K562 (cell line): ENCODE measurements at regions not wholly inside any gene's neighbourhood (a gene's known extent, or its start where the extent isn't known, plus 50 kb on each side); places are given as distances from the start of the nearest gene placed in this dataset.

Source experiments
- ATAC-seq: fragments of 200-7000 bp; cut with Tn5 transposase; 3 replicates; pipeline ENCODE4 v1.9.1; 2020; ENCODE audit warnings: moderate library complexity
- BruUV-seq: library from RNA; stranded (reverse); fragments of 400-500 nt; replicated peaks from 2 replicates; lab custom pipeline; 2021; lab: Mats Ljungman, UMichigan
- CTCF ChIA-PET: fragments of 300-600 bp; formaldehyde crosslinking; extraction: SDS; loops from one replicate; lab custom pipeline; 2021; ENCODE audit warnings: low intra/inter-chr PET ratio; lab: Yijun Ruan, JAX
- POLR2A ChIA-PET: fragments of 300-600, 350-650 bp; sonication (Branson Sonifier 250); formaldehyde crosslinking; extraction: SDS; loops from one replicate; lab custom pipeline; 2021; ENCODE audit warnings: antibody characterized with exemption, inconsistent platforms; lab: Yijun Ruan, JAX
- DNase-seq, 4 experiments: peaks; one replicate each; pipeline versions ENCODE4 v3.0.0 to v3.0.0-alpha.2; 2011 to 2018; ENCODE audit warnings: low spot score in 3 of 4, mixed read lengths in 3 of 4; ENCODE audit errors: extremely low read depth in 1 of 4
- FAIRE-seq: peaks from 2 replicates; lab custom pipeline; 2011; peaks lifted over from hg19 to GRCh38; lab: Jason Lieb, UNC
- H2AFZ ChIP-seq: 2 replicates; pipeline ENCODE4 v1.6.0; 2011; ENCODE audit warnings: low read depth, low read length, control low read depth, inconsistent platforms
- H3K27ac ChIP-seq: fragments of 200-600 bp; 3 replicates; pipeline ENCODE4 v1.8.0; 2011; ENCODE audit warnings: low read depth, mild to moderate bottlenecking, control low read depth, inconsistent platforms, low read length, moderate library complexity, mixed read lengths; ENCODE audit errors: extremely low read depth
- H3K27me3 ChIP-seq, 2 experiments: fragments of 300-600 bp in 1 of 2; 2 replicates in 1 of 2; 3 replicates in 1 of 2; pipeline versions ENCODE4 v1.6.0 to v1.8.0; 2011; ENCODE audit warnings: inconsistent platforms in 2 of 2, low read length in 2 of 2, mild to moderate bottlenecking in 1 of 2, mixed read lengths in 1 of 2, moderate library complexity in 1 of 2; ENCODE audit not compliant: control insufficient read depth in 2 of 2, insufficient read depth in 2 of 2
- H3K36me3 ChIP-seq: fragments of 300-600 bp; 3 replicates; pipeline ENCODE4 v1.8.0; 2011; ENCODE audit warnings: mild to moderate bottlenecking, low read length, inconsistent platforms; ENCODE audit not compliant: control insufficient read depth, insufficient read depth
- H3K4me1 ChIP-seq, 2 experiments: fragments of 200-600 bp in 1 of 2; replicated peaks in 1 of 2; 2 replicates in 1 of 2; 3 replicates in 1 of 2; pipeline versions ENCODE4 v1.5.1 to v1.8.0; 2011; ENCODE audit warnings: inconsistent platforms in 2 of 2, low read length in 2 of 2, mild to moderate bottlenecking in 1 of 2, mixed read lengths in 1 of 2, moderate library complexity in 1 of 2; ENCODE audit not compliant: control insufficient read depth in 2 of 2, insufficient read depth in 2 of 2
- H3K4me2 ChIP-seq: 2 replicates; pipeline ENCODE4 v1.6.1; 2011; ENCODE audit warnings: low read length, control low read depth, inconsistent platforms, mixed read lengths; ENCODE audit not compliant: insufficient read depth
- H3K4me3 ChIP-seq: fragments of 200-600 bp; sonication (generic), shearing (Covaris generic); 2 replicates; pipeline ENCODE4 v1.5.1; 2016; ENCODE audit warnings: control low read depth, inconsistent platforms
- H3K79me2 ChIP-seq: fragments of 200-600 bp; 3 replicates; pipeline ENCODE4 v1.8.0; 2011; ENCODE audit warnings: low read length, inconsistent platforms; ENCODE audit not compliant: control insufficient read depth, insufficient read depth
- H3K9ac ChIP-seq, 2 experiments: 2 replicates each; pipeline versions ENCODE4 v1.6.0 to v1.6.1; 2011; ENCODE audit warnings: low read depth in 2 of 2, low read length in 2 of 2, control low read depth in 1 of 2, inconsistent platforms in 1 of 2, mild to moderate bottlenecking in 1 of 2, mixed read lengths in 1 of 2; ENCODE audit not compliant: insufficient read depth in 1 of 2
- H3K9me1 ChIP-seq: one replicate; pipeline ENCODE4 v1.6.0; 2011; ENCODE audit warnings: inconsistent platforms, mild to moderate bottlenecking, low read length, moderate library complexity; ENCODE audit not compliant: control insufficient read depth, insufficient read depth
- H3K9me3 ChIP-seq: replicated peaks from 2 replicates; pipeline ENCODE4 v1.5.1; 2011; ENCODE audit warnings: low read depth, low read length, inconsistent platforms; ENCODE audit not compliant: control insufficient read depth, insufficient read depth
- H4K20me1 ChIP-seq: replicated peaks from 2 replicates; pipeline ENCODE4 v1.6.1; 2011; ENCODE audit warnings: low read length, inconsistent platforms, mixed read lengths; ENCODE audit not compliant: control insufficient read depth, insufficient read depth
- BACH1 ChIP-seq: fragments of 200-800 bp; sonication (Bioruptor generic); IDR thresholded peaks from 2 replicates; pipeline ENCODE4 v1.6.1; 2016; ENCODE audit warnings: missing genetic modification characterization, missing compliant biosample characterization
- BRF2 ChIP-seq: IDR thresholded peaks from 3 replicates; pipeline ENCODE4 v1.6.1; 2011; ENCODE audit warnings: borderline replicate concordance, mild to moderate bottlenecking; ENCODE audit not compliant: insufficient read length, insufficient read depth
- CAMTA2 ChIP-seq: fragments of 250-450 bp; sonication (Bioruptor Pico); conservative IDR thresholded peaks from 2 replicates; pipeline ENCODE4 v1.5.1; 2022
- DACH1 ChIP-seq: fragments of 450-650 bp; IDR thresholded peaks from 2 replicates; pipeline ENCODE4 v1.6.1; 2018; ENCODE audit not compliant: partially characterized antibody
- ESRRA ChIP-seq: fragments of 450-650 bp; IDR thresholded peaks from 2 replicates; pipeline ENCODE4 v1.6.1; 2014; ENCODE audit warnings: low read depth, mild to moderate bottlenecking, moderate library complexity, borderline replicate concordance
- HDAC6 ChIP-seq: IDR thresholded peaks from 2 replicates; pipeline ENCODE4 v1.6.1; 2012; ENCODE audit warnings: low read depth, mild to moderate bottlenecking, control low read depth, inconsistent platforms, low read length, moderate library complexity
- HNRNPLL ChIP-seq: fragments of 200-400 bp; formaldehyde crosslinking; IDR thresholded peaks from 2 replicates; pipeline ENCODE4 v1.6.1; 2017; ENCODE audit warnings: low read length, low read depth, mild to moderate bottlenecking; ENCODE audit not compliant: poor library complexity, severe bottlenecking
- KHSRP ChIP-seq: fragments of 450-650 bp; IDR thresholded peaks from 2 replicates; pipeline ENCODE4 v1.6.1; 2017
- NCOR1 ChIP-seq: fragments of 450-650 bp; IDR thresholded peaks from 2 replicates; pipeline ENCODE4 v1.6.1; 2016; ENCODE audit warnings: mild to moderate bottlenecking, moderate library complexity
- RAD21 ChIP-seq, 2 experiments: fragments of 250-450 bp in 1 of 2; fragments of 450-650 bp in 1 of 2; sonication (Bioruptor Pico) in 1 of 2; formaldehyde crosslinking in 1 of 2; IDR thresholded peaks in 1 of 2; conservative IDR thresholded peaks in 1 of 2; 2 replicates each; pipeline versions ENCODE4 v1.4.0 to v1.8.0; 2020 to 2022; ENCODE audit warnings: mild to moderate bottlenecking in 2 of 2, moderate library complexity in 1 of 2
- RB1 ChIP-seq: fragments of 450-650 bp; IDR thresholded peaks from 2 replicates; pipeline ENCODE4 v1.6.1; 2017; ENCODE audit warnings: low read depth, mild to moderate bottlenecking
- SIN3B ChIP-seq: fragments of 450-650 bp; IDR thresholded peaks from 2 replicates; pipeline ENCODE4 v1.6.1; 2017; ENCODE audit warnings: low read depth, mild to moderate bottlenecking, moderate library complexity
- TEAD4 ChIP-seq, 2 experiments: sonication (generic) in 1 of 2; formaldehyde crosslinking in 1 of 2; IDR thresholded peaks; 2 replicates each; pipeline versions ENCODE4 v1.6.1 to v1.8.0; 2012 to 2022; ENCODE audit warnings: borderline replicate concordance in 1 of 2, inconsistent platforms in 1 of 2, low read length in 1 of 2, mild to moderate bottlenecking in 1 of 2, missing genetic modification reagents in 1 of 2
- U2AF1 ChIP-seq: fragments of 200-400 bp; formaldehyde crosslinking; optimal IDR thresholded peaks from 2 replicates; pipeline ENCODE3; 2017; ENCODE audit warnings: mild to moderate bottlenecking, low read depth, low read length, moderate library complexity
- ZFP30 ChIP-seq: fragments of 250-450 bp; sonication (Bioruptor Pico); IDR thresholded peaks from 2 replicates; pipeline ENCODE4 v1.8.0; 2022; ENCODE audit warnings: moderate library complexity, mild to moderate bottlenecking, inconsistent platforms, borderline replicate concordance
- ZNF512 ChIP-seq: IDR thresholded peaks from 2 replicates; pipeline ENCODE4 v1.6.1; 2016; ENCODE audit warnings: missing genetic modification characterization, missing compliant biosample characterization
- ZNF584 ChIP-seq: fragments of 200-800 bp; sonication (Bioruptor generic); IDR thresholded peaks from 2 replicates; pipeline ENCODE4 v1.6.1; 2016; ENCODE audit warnings: low read depth, mild to moderate bottlenecking, missing genetic modification characterization, missing compliant biosample characterization
- ZNF77 ChIP-seq: fragments of 250-450 bp; sonication (Bioruptor Pico); IDR thresholded peaks from 2 replicates; pipeline ENCODE4 v1.5.0; 2020
- ZNF780A ChIP-seq: fragments of 250-450 bp; sonication (Bioruptor Pico); IDR thresholded peaks from 2 replicates; pipeline ENCODE4 v1.5.0; 2021; ENCODE audit warnings: mild to moderate bottlenecking
- WGBS: fragments of 100-300 bp; shearing (Covaris generic); methylation state at CpG from one replicate; pipeline ENCODE4 v1.1.6; 2016; ENCODE audit warnings: low coverage, mixed read lengths; ENCODE audit not compliant: insufficient coverage; ENCODE audit errors: missing lambda C conversion rate; 5-methylcytosine and 5-hydroxymethylcytosine counted together
- in situ Hi-C: fragments of 300-500 bp; cut with MboI; formaldehyde crosslinking; loops from 4 replicates; pipeline ENCODE4 v1.15.0; 2018; ENCODE audit warnings: inconsistent platforms, mixed read lengths
- intact Hi-C: fragments of 100-400 bp; cut with micrococcal nuclease; formaldehyde crosslinking; loops from 2 replicates; pipeline ENCODE4 v1.14.2; 2022

GRCh38 chr12:87596636-87597035, 432.6 kb downstream of the C12orf50 start:
- H3K9ac ChIP-seq = no peak overlapping the region
- no peaks in the 10 kb centered on the region for H3K79me2 ChIP-seq
- H3K27ac ChIP-seq = no peak overlapping the region
- no peaks in the 10 kb centered on the region for H3K9me1 ChIP-seq
- no peak for FAIRE-seq
- in situ Hi-C loops = no loop called here
- 0% methylated on average over 1 of the region's 1 CpG for WGBS
- no peak overlapping the region for H3K4me3 ChIP-seq
- CTCF ChIA-PET = no interaction called here
- POLR2A ChIA-PET = no interaction called here
- no peak overlapping the region for H2AFZ ChIP-seq
- H3K9me3 ChIP-seq = no peaks in the 10 kb centered on the region
- BruUV-seq = no TSS peak
- H4K20me1 ChIP-seq = no peaks in the 10 kb centered on the region
- H3K36me3 ChIP-seq = no peaks in the 10 kb centered on the region
- no peaks in the 10 kb centered on the region for H3K4me1 ChIP-seq
- no peak overlapping the region for H3K4me2 ChIP-seq
- H3K27me3 ChIP-seq = no peaks in the 10 kb centered on the region
- ATAC-seq = no peak
- TF ChIP-seq ZNF512 (no peak), BRF2 (no peak), ZNF77 (CRISPR knock-in tag) (no peak), RAD21 (CRISPR knock-in tag; conservative IDR thresholded peaks at IDR 0.05 in 1 of 2, IDR thresholded peaks at IDR 0.05 in 1 of 2) (no peak), CAMTA2 (no peak), HDAC6 (no peak), ZFP30 (CRISPR knock-in tag) (no peak), KHSRP (no peak), DACH1 (no peak), NCOR1 (no peak), TEAD4 (IDR thresholded peaks at IDR 0.05; ENCODE audit: low read length) (no peak), TEAD4 (CRISPR knock-in tag; IDR thresholded peaks at IDR 0.05; ENCODE audit: borderline replicate concordance) (no peak), HNRNPLL (no peak), SIN3B (no peak), U2AF1 (no peak), RB1 (no peak), ESRRA (no peak), BACH1 (tag) (no peak), ZNF780A (CRISPR knock-in tag) (no peak), ZNF584 (no peak)
- intact Hi-C loops = no loop called here
- no peak for DNase-seq
